H9 (cell line): ENCODE measurements at regions not wholly inside any gene's neighbourhood (a gene's known extent, or its start where the extent isn't known, plus 50 kb on each side); places are given as distances from the start of the nearest gene placed in this dataset.

Experiments used
- DNase-seq: peaks from one replicate; pipeline ENCODE4 v3.0.0-alpha.2; 2017
- H2AFZ ChIP-seq: one replicate; pipeline ENCODE4 v1.6.1; 2013; ENCODE audit warnings: mild to moderate bottlenecking, low read length, control low read depth, moderate library complexity
- H2AK5ac ChIP-seq: 2 replicates; pipeline ENCODE4 v1.6.1; 2013; ENCODE audit warnings: low read length, control low read depth, mixed read lengths; ENCODE audit not compliant: insufficient read length
- H2BK120ac ChIP-seq: one replicate; pipeline ENCODE4 v1.6.1; 2013; ENCODE audit warnings: low read depth, mild to moderate bottlenecking, low read length, control low read depth, inconsistent platforms; ENCODE audit not compliant: poor library complexity, severe bottlenecking
- H2BK12ac ChIP-seq: 2 replicates; pipeline ENCODE4 v1.6.1; 2013; ENCODE audit warnings: low read length, control low read depth, mixed read lengths, low read depth; ENCODE audit not compliant: insufficient read length
- H2BK15ac ChIP-seq: 2 replicates; pipeline ENCODE4 v1.6.1; 2013; ENCODE audit warnings: low read depth, low read length, control low read depth
- H2BK20ac ChIP-seq: one replicate; pipeline ENCODE4 v1.6.1; 2013; ENCODE audit warnings: low read depth, mild to moderate bottlenecking, low read length, control low read depth, inconsistent platforms; ENCODE audit not compliant: poor library complexity, severe bottlenecking
- H2BK5ac ChIP-seq: 2 replicates; pipeline ENCODE4 v1.6.1; 2013; ENCODE audit warnings: low read length, control low read depth, mixed read lengths; ENCODE audit not compliant: insufficient read length
- H3K14ac ChIP-seq: 2 replicates; pipeline ENCODE4 v1.6.1; 2013; ENCODE audit warnings: low read length, control low read depth; ENCODE audit not compliant: insufficient read depth
- H3K18ac ChIP-seq: 2 replicates; pipeline ENCODE4 v1.6.1; 2013; ENCODE audit warnings: low read depth, mild to moderate bottlenecking, mixed read lengths, low read length, control low read depth; ENCODE audit not compliant: insufficient read length
- H3K23ac ChIP-seq: 2 replicates; pipeline ENCODE4 v1.6.1; 2013; ENCODE audit warnings: low read length, control low read depth, mixed read lengths, low read depth; ENCODE audit not compliant: insufficient read length
- H3K23me2 ChIP-seq: 2 replicates; pipeline ENCODE4 v1.6.1; 2013; ENCODE audit warnings: low read depth, mild to moderate bottlenecking, mixed read lengths, low read length, control low read depth; ENCODE audit not compliant: insufficient read length, poor library complexity, severe bottlenecking
- H3K27ac ChIP-seq: 2 replicates; pipeline ENCODE4 v1.5.1; 2013; ENCODE audit warnings: low read length, control low read depth, mixed read lengths, low read depth; ENCODE audit not compliant: insufficient read length
- H3K27me3 ChIP-seq: 2 replicates; pipeline ENCODE4 v1.6.1; 2013; ENCODE audit warnings: low read length, control low read depth, inconsistent platforms; ENCODE audit not compliant: insufficient read depth
- H3K4ac ChIP-seq: 2 replicates; pipeline ENCODE4 v1.6.1; 2013; ENCODE audit warnings: low read depth, mild to moderate bottlenecking, control low read depth, inconsistent platforms, low read length, moderate library complexity
- H3K4me1 ChIP-seq: 2 replicates; pipeline ENCODE4 v1.6.1; 2013; ENCODE audit warnings: low read length, control low read depth, inconsistent platforms; ENCODE audit not compliant: insufficient read depth
- H3K4me2 ChIP-seq: 2 replicates; pipeline ENCODE4 v1.6.1; 2013; ENCODE audit warnings: low read length, control low read depth, mixed read lengths; ENCODE audit not compliant: insufficient read length, insufficient read depth
- H3K56ac ChIP-seq: 2 replicates; pipeline ENCODE4 v1.6.1; 2013; ENCODE audit warnings: low read depth, mild to moderate bottlenecking, mixed read lengths, low read length, control low read depth; ENCODE audit not compliant: insufficient read length
- H3K79me1 ChIP-seq: 2 replicates; pipeline ENCODE4 v1.6.1; 2013; ENCODE audit warnings: low read depth, mild to moderate bottlenecking, moderate library complexity, low read length, control low read depth, inconsistent platforms; ENCODE audit not compliant: insufficient read depth, poor library complexity, severe bottlenecking
- H3K79me2 ChIP-seq: 2 replicates; pipeline ENCODE4 v1.6.1; 2013; ENCODE audit warnings: low read length, control low read depth, inconsistent platforms; ENCODE audit not compliant: insufficient read depth
- H3K9ac ChIP-seq: 2 replicates; pipeline ENCODE4 v1.6.1; 2013; ENCODE audit warnings: low read length, control low read depth, mixed read lengths; ENCODE audit not compliant: insufficient read length; ENCODE audit errors: extremely low read depth
- H3K9me3 ChIP-seq: one replicate; pipeline ENCODE4 v1.6.1; 2013; ENCODE audit warnings: low read depth, low read length, inconsistent platforms; ENCODE audit not compliant: control insufficient read depth
- H3T11ph ChIP-seq: one replicate; pipeline ENCODE4 v1.6.1; 2013; ENCODE audit warnings: mild to moderate bottlenecking, low read length, control low read depth, inconsistent platforms
- H4K20me1 ChIP-seq: one replicate; pipeline ENCODE4 v1.6.1; 2013; ENCODE audit not compliant: control insufficient read depth, insufficient read length, insufficient read depth
- H4K5ac ChIP-seq: 2 replicates; pipeline ENCODE4 v1.6.1; 2013; ENCODE audit warnings: low read depth, mild to moderate bottlenecking, mixed read lengths, low read length, control low read depth; ENCODE audit not compliant: insufficient read length
- H4K8ac ChIP-seq: replicated peaks from 2 replicates; pipeline ENCODE4 v1.6.1; 2013; ENCODE audit warnings: low read length, control low read depth, mixed read lengths, low read depth; ENCODE audit not compliant: insufficient read length
- H4K91ac ChIP-seq: 2 replicates; pipeline ENCODE4 v1.6.1; 2013; ENCODE audit warnings: low read depth, mild to moderate bottlenecking, moderate library complexity, mixed read lengths, low read length, control low read depth; ENCODE audit not compliant: insufficient read length
- H3K27ac Mint-ChIP-seq, 3 experiments: 2 replicates in 2 of 3; 3 replicates in 1 of 3; pipeline ENCODE4 v1.8.0; 2020 to 2021; ENCODE audit warnings: mixed read lengths in 3 of 3, mild to moderate bottlenecking in 1 of 3, moderate library complexity in 1 of 3
- H3K27me3 Mint-ChIP-seq: 2 replicates; pipeline ENCODE4 v1.8.0; 2021; ENCODE audit warnings: low read depth, mild to moderate bottlenecking, moderate library complexity, mixed read lengths
- H3K36me3 Mint-ChIP-seq, 3 experiments: 2 replicates in 2 of 3; 3 replicates in 1 of 3; pipeline ENCODE4 v1.8.0; 2020 to 2021; ENCODE audit warnings: low read depth in 3 of 3, mixed read lengths in 3 of 3; ENCODE audit not compliant: insufficient read depth in 1 of 3
- H3K4me1 Mint-ChIP-seq, 2 experiments: 2 replicates each; pipeline ENCODE4 v1.8.0; 2020; ENCODE audit warnings: mixed read lengths in 2 of 2
- H3K4me3 Mint-ChIP-seq, 2 experiments: 2 replicates in 1 of 2; 3 replicates in 1 of 2; pipeline ENCODE4 v1.8.0; 2020 to 2021; ENCODE audit warnings: mild to moderate bottlenecking in 2 of 2, mixed read lengths in 2 of 2, moderate library complexity in 1 of 2
- H3K9me3 Mint-ChIP-seq, 2 experiments: 2 replicates in 1 of 2; 3 replicates in 1 of 2; pipeline ENCODE4 v1.8.0; 2020; ENCODE audit warnings: mild to moderate bottlenecking in 2 of 2, mixed read lengths in 2 of 2, moderate library complexity in 1 of 2
- CTCF ChIP-seq: fragments of 200-600 bp; sonication (generic); conservative IDR thresholded peaks from 3 replicates; pipeline ENCODE4 v1.8.0; 2021; ENCODE audit warnings: antibody characterized with exemption, mild to moderate bottlenecking
- WGBS: extraction: QIAGEN DNeasy Blood & Tissue Kit; methylation state at CpG from one replicate; pipeline ENCODE4 v1.1.7; 2013; ENCODE audit warnings: missing lambda C conversion rate, low lambda C conversion rate, mixed read lengths; ENCODE audit not compliant: insufficient read length; ENCODE audit errors: extremely low coverage; 5-methylcytosine and 5-hydroxymethylcytosine counted together

- Histone ChIP-seq H4K8ac (no peak overlapping the region), H3K18ac (no peak overlapping the region), H3K23me2 (no peaks in the 10 kb centered on the region), H3K79me2 (no peaks in the 10 kb centered on the region), H3K27ac (no peak overlapping the region), H3K23ac (no peak overlapping the region), H4K20me1 (no peaks in the 10 kb centered on the region), H2BK12ac (no peak overlapping the region), H2AK5ac (no peak overlapping the region), H4K5ac (no peak overlapping the region), H3K27me3 (no peaks in the 10 kb centered on the region), H3T11ph (no peak overlapping the region), H2BK15ac (no peak overlapping the region), H3K9ac (no peak overlapping the region), H3K4ac (no peak overlapping the region), H3K14ac (no peak overlapping the region), H2BK20ac (no peak overlapping the region), H2BK5ac (no peak overlapping the region), H3K56ac (no peak overlapping the region), H3K79me1 (no peaks in the 10 kb centered on the region), H3K4me1 (no peaks in the 10 kb centered on the region), H4K91ac (no peak overlapping the region), H2AFZ (no peak overlapping the region), H3K4me2 (no peak overlapping the region), H3K9me3 (no peaks in the 10 kb centered on the region), H2BK120ac (no peak overlapping the region)
- H3K4me3 Mint-ChIP-seq: no peak overlapping the region
- no CpG with 5 or more reads among the region's 5 CpGs for WGBS
- peaks cover 2 to 6% of the 10 kb centered on the region in 2 experiments; a peak in 2 of 4 replicates for H3K4me1 Mint-ChIP-seq
- H3K27ac Mint-ChIP-seq: no peak overlapping the region
- peaks cover 8 to 9% of the 10 kb centered on the region in 2 experiments; a peak in 3 of 5 replicates for H3K9me3 Mint-ChIP-seq
- DNase-seq: no peak
- TF ChIP-seq CTCF: no peak
- peaks cover 0 to 3% (median 2%) of the 10 kb centered on the region in 3 experiments; a peak in 3 of 7 replicates for H3K36me3 Mint-ChIP-seq
- H3K27me3 Mint-ChIP-seq: peaks cover 1% of the 10 kb centered on the region; the same call in 1 of the 2 replicates
Measured at GRCh38 chr4:128553686-128554515, 255.6 kb upstream of the JADE1 start.
